GM19239 (cell line): ENCODE measurements at regions not wholly inside any gene's neighbourhood (a gene's known extent, or its start where the extent isn't known, plus 50 kb on each side); places are given as distances from the start of the nearest gene placed in this dataset.

Experiments used
- DNase-seq: peaks from one replicate; pipeline ENCODE4 v3.0.0; 2011; ENCODE audit warnings: low spot score; ENCODE audit not compliant: insufficient read length
- FAIRE-seq: peaks from 2 replicates; lab custom pipeline; 2011; peaks lifted over from hg19 to GRCh38; lab: Jason Lieb, UNC

- FAIRE-seq (no peak), DNase-seq (no peak)
Measured at GRCh38 chr6:168989421-168989820, 264.2 kb downstream of the THBS2 start.

DNA sequence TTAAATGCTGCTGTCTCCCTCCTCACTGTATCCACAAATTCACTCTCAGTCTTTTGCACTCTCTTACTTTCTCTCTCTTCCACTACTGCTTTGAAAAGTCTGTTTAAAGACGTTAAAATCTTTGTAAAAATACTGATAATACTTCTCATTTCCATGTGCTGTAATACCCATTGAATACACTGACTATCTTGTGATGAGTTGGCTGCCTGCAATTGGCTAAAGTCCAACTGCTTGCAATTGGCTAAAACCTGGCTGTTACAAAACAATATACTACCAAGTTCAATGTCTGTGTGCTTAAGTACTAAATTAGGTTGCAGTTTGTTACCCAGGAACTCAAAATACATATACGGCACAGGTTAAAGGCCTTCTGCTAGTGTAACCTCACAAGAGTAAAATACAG lies 264.8 kb downstream of the THBS2 start:
- FAIRE-seq: no peak
- DNase-seq: no peak

DNA sequence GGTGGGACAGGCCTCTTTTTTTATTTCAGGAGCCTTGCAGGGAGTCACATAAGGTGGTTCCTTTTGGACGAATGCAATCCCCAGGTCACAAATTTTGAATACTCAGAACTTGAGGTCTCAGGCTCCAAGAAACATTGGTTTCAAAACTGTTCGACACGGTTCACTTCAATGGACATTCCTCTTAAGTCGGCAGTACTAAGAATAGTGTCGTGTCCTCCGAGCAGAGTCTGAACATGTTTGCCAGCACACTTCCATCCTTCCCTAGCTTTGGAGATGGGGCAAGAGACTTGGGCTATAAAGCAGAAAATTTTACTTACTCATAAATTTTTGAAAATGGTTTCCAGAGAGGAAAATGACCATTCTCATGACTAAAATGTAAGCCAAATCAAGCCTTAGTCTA lies 265.4 kb downstream of the THBS2 start:
- FAIRE-seq (no peak), DNase-seq (no peak)

DNA sequence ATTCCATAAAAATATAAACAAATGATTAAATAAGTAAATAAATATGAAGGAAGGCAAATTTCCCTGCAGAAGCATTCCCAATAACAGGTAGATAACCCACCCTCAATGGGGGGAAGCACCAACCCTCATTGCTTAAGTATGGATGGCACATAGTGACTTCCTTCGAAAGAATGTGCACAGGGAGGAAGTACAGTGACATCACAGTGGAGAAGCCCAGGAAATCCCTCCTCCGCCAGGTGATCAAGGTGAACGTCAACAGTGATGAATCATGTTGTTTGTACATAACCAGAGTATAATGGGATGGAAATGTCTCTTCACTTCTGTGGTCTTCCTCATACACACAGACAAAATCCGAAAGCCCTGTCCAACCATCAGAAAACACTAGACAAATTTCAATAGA lies 267.9 kb downstream of the THBS2 start:
- FAIRE-seq (no peak), DNase-seq (no peak)

GRCh38 chr6:168983925-168984324 lies 269.7 kb downstream of the THBS2 start:
- no peak for DNase-seq
- no peak for FAIRE-seq

DNA sequence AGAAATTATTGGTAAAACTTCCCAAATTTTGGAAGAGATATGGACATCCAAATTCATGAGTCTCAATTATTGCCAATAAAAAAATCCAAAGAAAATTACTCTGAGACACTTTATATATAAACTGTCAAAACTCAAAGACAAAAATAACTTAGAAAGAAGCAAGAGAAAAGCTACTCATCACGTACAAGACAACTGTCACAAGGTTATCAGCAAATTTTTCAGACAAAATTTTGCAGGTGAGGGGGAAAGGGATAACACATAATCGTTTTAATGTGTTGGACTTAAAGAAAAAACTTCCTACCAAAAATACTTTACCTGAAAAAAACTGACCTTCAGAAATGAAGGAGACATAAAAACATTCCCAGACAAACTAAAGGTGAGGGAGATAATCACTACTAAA lies 272.5 kb downstream of the THBS2 start:
- FAIRE-seq: no peak
- DNase-seq: no peak

GRCh38 chr6:168979254-168979653 lies 274.4 kb downstream of the THBS2 start:
- DNase-seq (no peak), FAIRE-seq (no peak)

GRCh38 chr6:168972128-168972527 lies 281.5 kb downstream of the THBS2 start:
- DNase-seq: no peak

DNA sequence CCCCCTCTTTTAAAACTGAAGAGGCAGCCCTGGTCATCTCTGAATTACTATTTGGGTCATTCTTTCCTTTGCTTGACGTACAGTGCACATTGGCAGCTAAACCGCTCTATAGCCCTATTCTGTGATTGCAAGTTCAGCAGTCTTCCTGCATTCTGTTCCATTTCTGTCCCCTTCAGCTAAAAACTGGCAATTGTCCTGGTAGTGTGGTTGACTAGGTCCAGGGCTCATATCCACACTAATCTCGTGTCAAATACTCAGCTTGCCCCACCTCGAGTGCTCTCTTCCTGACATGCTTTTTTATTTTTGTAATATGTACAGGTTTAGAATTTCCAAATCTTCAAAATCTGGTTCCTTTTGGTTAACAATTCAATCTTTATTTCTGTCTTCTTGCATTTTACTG lies 282.1 kb downstream of the THBS2 start:
- no peak for FAIRE-seq
- DNase-seq: no peak

More at GRCh38 chr6:168972128-168972527, 281.5 kb downstream of the THBS2 start:
- FAIRE-seq: no peak

- FAIRE-seq: peak; percentile 8
- DNase-seq: no peak
Measured at GRCh38 chr6:168968801-168969200, 284.8 kb downstream of the THBS2 start.

GRCh38 chr6:168968228-168968627 lies 285.4 kb downstream of the THBS2 start:
- DNase-seq (no peak), FAIRE-seq (no peak)

DNA sequence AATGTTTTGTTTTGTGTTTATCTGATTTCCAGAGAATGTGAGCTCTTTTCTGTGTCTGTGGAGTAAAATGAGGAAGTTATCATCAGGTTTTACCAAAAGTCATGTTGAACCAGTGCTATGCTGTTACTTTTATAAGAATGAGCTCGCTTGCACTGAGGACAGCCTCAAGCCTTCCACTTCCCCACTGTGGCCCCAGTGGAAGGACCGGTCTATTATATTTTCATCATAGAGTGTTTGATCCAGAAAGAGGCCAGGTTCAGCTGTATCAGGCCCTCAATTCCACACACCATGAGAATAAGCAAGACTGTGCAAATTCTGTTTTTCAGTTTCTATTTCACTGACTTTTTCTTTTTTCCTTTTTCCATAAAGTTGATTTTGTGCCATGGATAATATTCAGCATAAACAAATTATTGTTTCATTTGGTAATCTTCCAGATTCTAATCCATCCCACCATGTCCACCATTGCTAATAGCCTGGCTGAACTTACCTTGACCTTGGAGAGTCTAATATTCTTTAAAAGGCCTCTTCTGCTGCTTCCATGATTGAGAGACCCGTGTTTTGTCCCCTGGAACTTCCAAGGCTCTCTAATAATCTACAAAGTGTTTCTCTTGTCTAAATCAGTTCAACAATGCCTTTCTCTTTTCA lies 286.2 kb downstream of the THBS2 start:
- no peak for FAIRE-seq
- DNase-seq: no peak

DNA sequence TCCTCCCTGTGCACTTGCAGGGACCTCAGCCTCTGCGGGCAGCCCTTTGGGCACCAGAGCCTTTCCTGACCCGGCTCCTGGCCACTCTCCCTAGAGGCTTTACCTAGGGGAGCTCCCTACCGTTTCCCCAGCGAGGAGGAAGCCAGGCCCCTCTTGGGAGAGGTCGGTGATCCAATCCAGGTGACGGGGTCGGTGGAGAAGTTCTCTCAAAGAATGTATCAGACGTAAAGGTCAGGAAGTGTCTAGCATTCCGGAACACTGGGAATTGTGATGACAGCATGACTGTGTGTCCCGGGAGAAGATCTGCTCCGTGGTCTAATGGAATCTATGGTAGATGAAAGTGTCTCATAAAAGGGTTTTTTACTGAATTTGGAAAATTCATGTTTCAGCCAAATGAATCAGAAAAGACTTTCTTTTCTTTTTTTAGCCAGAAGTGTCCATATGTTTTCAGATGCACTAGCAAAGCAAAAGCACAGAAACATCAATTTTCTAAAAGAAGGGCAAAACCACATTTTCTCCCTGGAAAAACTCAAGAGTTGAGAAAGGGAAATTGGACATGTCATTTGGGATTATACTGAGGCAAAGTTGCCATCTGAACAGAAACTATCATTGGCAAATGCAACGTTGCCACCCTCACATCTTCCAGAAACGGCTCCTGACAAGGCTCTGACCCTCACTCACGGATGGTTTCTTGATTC lies 289.4 kb downstream of the THBS2 start:
- DNase-seq (no peak), FAIRE-seq (no peak)

DNA sequence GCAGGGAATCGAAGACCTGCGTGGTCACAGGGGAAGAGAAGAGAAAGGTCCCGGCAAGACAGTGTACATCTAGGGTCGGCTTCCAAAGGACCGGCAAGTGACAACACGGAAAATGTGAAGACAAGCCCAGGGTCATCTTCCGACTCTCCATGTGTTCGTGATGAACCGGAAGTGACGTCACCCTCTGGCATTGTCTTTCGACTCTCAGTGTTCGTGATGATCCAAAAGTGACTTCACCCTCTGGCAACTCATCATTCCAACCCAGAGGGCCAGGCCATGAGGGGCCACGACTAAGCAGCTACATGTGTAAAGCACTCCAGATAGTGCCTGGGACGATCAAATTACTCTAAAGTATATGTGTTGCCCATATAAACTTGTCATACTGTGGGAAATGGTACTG lies 290.8 kb downstream of the THBS2 start:
- FAIRE-seq (no peak), DNase-seq (no peak)

DNA sequence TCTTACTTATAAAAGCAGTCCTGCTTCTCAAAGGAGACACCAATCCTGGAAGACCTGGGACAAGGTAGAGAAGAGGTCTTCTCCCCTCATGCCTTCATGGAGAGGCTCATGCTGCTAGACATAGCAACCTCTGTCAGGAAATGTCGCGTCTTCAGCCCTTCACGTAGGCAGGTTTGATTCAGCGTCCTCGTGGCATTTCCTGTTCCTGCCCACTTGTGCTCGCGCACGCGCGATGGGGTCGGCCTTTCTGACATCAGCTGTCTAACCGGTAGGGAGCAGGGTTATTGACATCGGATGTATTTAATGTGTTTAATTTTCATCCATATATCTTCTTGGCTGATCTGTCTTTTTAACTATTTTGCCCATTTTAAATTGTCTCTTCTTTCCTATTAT lies 292.4 kb downstream of the THBS2 start:
- FAIRE-seq: no peak

GRCh38 chr6:168960551-168961263 lies 292.9 kb downstream of the THBS2 start:
- no peak for FAIRE-seq
- no peak for DNase-seq

More for the DNA sequence above, 292.4 kb downstream of the THBS2 start:
- no peak for DNase-seq

DNA sequence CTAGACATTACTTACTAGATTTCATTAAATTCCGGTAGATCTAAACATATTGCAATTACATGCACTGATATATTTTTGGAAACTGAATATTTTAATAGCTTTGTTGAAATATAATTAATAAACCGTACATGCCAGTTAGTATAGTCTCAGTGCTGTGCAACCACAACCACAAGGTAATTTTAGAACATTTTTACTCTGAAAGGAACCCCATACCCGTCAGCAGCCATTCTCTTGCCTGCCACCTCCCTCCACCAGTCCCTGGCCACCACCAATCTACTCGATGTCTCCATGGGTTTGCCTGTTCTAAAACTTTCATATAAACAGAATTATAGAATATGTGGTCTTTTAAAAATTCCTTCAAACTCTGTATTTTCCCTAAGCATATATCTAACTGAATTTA lies 293.9 kb downstream of the THBS2 start:
- FAIRE-seq: no peak
- no peak for DNase-seq

- FAIRE-seq: peak; percentile 81
- DNase-seq: peak; percentile 36
Measured at GRCh38 chr6:168956884-168957730, 296.5 kb downstream of the THBS2 start.

- FAIRE-seq (no peak), DNase-seq (no peak)
Measured at GRCh38 chr6:168956141-168956838, 297.4 kb downstream of the THBS2 start.

GRCh38 chr6:168953461-168953860 lies 300.2 kb downstream of the THBS2 start:
- FAIRE-seq: no peak
- no peak for DNase-seq
